HCT116 (cell line): ENCODE measurements at regions not wholly inside any gene's neighbourhood (a gene's known extent, or its start where the extent isn't known, plus 50 kb on each side); places are given as distances from the start of the nearest gene placed in this dataset.

Source experiments
- ATAC-seq: fragments of 200-7000 bp; cut with Tn5 transposase; 2 replicates; pipeline ENCODE4 v1.9.1; 2020; ENCODE audit warnings: mild to moderate bottlenecking, moderate library complexity
- BruUV-seq: library from RNA; stranded (reverse); fragments of 400-500 nt; replicated peaks from 2 replicates; lab custom pipeline; 2021; lab: Mats Ljungman, UMichigan
- CTCF ChIA-PET: fragments of 300-600 bp; sonication (Branson Sonifier 250); formaldehyde crosslinking; loops from one replicate; lab custom pipeline; 2021; ENCODE audit warnings: antibody characterized with exemption; lab: Charles Lee
- POLR2A ChIA-PET: fragments of 300-600, 350-600 bp; sonication (Branson Sonifier 250); formaldehyde crosslinking; loops from one replicate; lab custom pipeline; 2021; ENCODE audit warnings: antibody characterized with exemption; lab: Charles Lee
- RAD21 ChIA-PET, 2 experiments: fragments of 300-600 bp; sonication (Branson Sonifier 250); formaldehyde crosslinking; loops; one replicate each; lab custom pipeline; 2023; ENCODE audit warnings: low total read pairs in 2 of 2; ENCODE audit not compliant: uncharacterized antibody in 2 of 2, unreplicated experiment in 2 of 2, low non-redundant PET in 1 of 2; lab: Charles Lee
- DNase-seq: peaks from one replicate; pipeline ENCODE4 v3.0.0-alpha.2; 2010; ENCODE audit warnings: low read depth, low spot score
- H2AFZ ChIP-seq: fragments of 200-600 bp; shearing (Covaris generic), sonication (generic); 2 replicates; pipeline ENCODE4 v1.6.1; 2017; ENCODE audit warnings: low read depth, mixed run types, mixed read lengths, antibody characterized with exemption, low read length; ENCODE audit not compliant: poor library complexity, severe bottlenecking
- H3K27ac ChIP-seq: 2 replicates; pipeline ENCODE4 v1.5.1; 2012; ENCODE audit warnings: low read depth, low read length
- H3K27me3 ChIP-seq: fragments of 200-600 bp; sonication (generic); 2 replicates; pipeline ENCODE4 v1.6.1; 2016; ENCODE audit warnings: mixed run types, low read length, mixed read lengths; ENCODE audit not compliant: insufficient read depth
- H3K36me3 ChIP-seq, 2 experiments: fragments of 200-500 bp in 1 of 2; fragments of 200-600 bp in 1 of 2; sonication (Bioruptor generic) in 1 of 2; sonication (generic) in 1 of 2; 2 replicates each; pipeline versions ENCODE4 v1.5.1 to v1.6.1; 2014 to 2016; ENCODE audit warnings: low read length in 2 of 2, inconsistent platforms in 1 of 2, mixed read lengths in 1 of 2, mixed run types in 1 of 2; ENCODE audit not compliant: insufficient read depth in 2 of 2, control insufficient read depth in 1 of 2
- H3K4me1 ChIP-seq, 2 experiments: fragments of 200-600 bp in 1 of 2; sonication (generic) in 1 of 2; 2 replicates each; pipeline versions ENCODE4 v1.5.1 to v1.6.1; 2012 to 2017; ENCODE audit warnings: low read length in 2 of 2, inconsistent platforms in 1 of 2, mild to moderate bottlenecking in 1 of 2, mixed read lengths in 1 of 2, mixed run types in 1 of 2, moderate library complexity in 1 of 2; ENCODE audit not compliant: insufficient read depth in 2 of 2, control insufficient read depth in 1 of 2
- H3K4me2 ChIP-seq: fragments of 200-600 bp; sonication (generic); 2 replicates; pipeline ENCODE4 v1.6.1; 2017; ENCODE audit warnings: mixed run types, low read length, mixed read lengths
- H3K4me3 ChIP-seq, 2 experiments: fragments of 200-600 bp in 1 of 2; sonication (generic) in 1 of 2; replicated peaks in 1 of 2; 2 replicates each; pipeline ENCODE4 v1.5.1; 2011 to 2016; ENCODE audit warnings: low read length in 2 of 2, control low read depth in 1 of 2, low read depth in 1 of 2, mild to moderate bottlenecking in 1 of 2, mixed read lengths in 1 of 2, mixed run types in 1 of 2
- H3K79me2 ChIP-seq: fragments of 200-600 bp; sonication (generic); 2 replicates; pipeline ENCODE4 v1.6.1; 2017; ENCODE audit warnings: mild to moderate bottlenecking, mixed run types, low read length, moderate library complexity, mixed read lengths; ENCODE audit not compliant: insufficient read depth
- H3K9ac ChIP-seq: fragments of 200-600 bp; sonication (generic); 2 replicates; pipeline ENCODE4 v1.6.1; 2016; ENCODE audit warnings: low read length, mixed read lengths
- H3K9me2 ChIP-seq: fragments of 200-600 bp; sonication (generic), shearing (Covaris generic); 2 replicates; pipeline ENCODE4 v1.6.1; 2017; ENCODE audit warnings: mixed run types, mild to moderate bottlenecking, moderate library complexity; ENCODE audit not compliant: insufficient read depth
- H3K9me3 ChIP-seq, 2 experiments: fragments of 200-500 bp in 1 of 2; fragments of 200-600 bp in 1 of 2; sonication (Bioruptor generic) in 1 of 2; sonication (generic) in 1 of 2; 2 replicates each; pipeline ENCODE4 v1.6.1; 2014 to 2017; ENCODE audit warnings: low read length in 2 of 2, mixed read lengths in 2 of 2, inconsistent platforms in 1 of 2, low read depth in 1 of 2, mild to moderate bottlenecking in 1 of 2, mixed run types in 1 of 2, moderate library complexity in 1 of 2; ENCODE audit not compliant: control insufficient read depth in 1 of 2, insufficient read depth in 1 of 2
- H4K20me1 ChIP-seq: fragments of 200-600 bp; sonication (generic), shearing (Covaris generic); 2 replicates; pipeline ENCODE4 v1.6.1; 2017; ENCODE audit warnings: mixed run types, mild to moderate bottlenecking, moderate library complexity; ENCODE audit not compliant: insufficient read depth
- EZH2 ChIP-seq: fragments of 200-600 bp; sonication (generic); IDR thresholded peaks from 2 replicates; pipeline ENCODE4 v1.6.1; 2017; ENCODE audit warnings: antibody characterized with exemption, mixed run types
- YY1 ChIP-seq: IDR thresholded peaks from 2 replicates; pipeline ENCODE4 v1.6.1; 2011; ENCODE audit warnings: low read length, low read depth, moderate library complexity, mild to moderate bottlenecking; ENCODE audit not compliant: insufficient replicate concordance; ENCODE audit errors: extremely low read depth
- intact Hi-C: fragments of 100-400 bp; cut with micrococcal nuclease; formaldehyde crosslinking; loops from 2 replicates; pipeline ENCODE4 v1.10.0; 2022

- no peak for TF ChIP-seq EZH2
- TF ChIP-seq, all 23 proteins: peak for 0
- POLR2A ChIA-PET: no interaction called here
- Histone ChIP-seq H4K20me1 (no peaks in the 10 kb centered on the region), H3K9ac (no peak overlapping the region), H3K27me3 (no peaks in the 10 kb centered on the region), H3K9me2 (no peaks in the 10 kb centered on the region), H3K27ac (no peak overlapping the region), H3K79me2 (no peaks in the 10 kb centered on the region), H3K4me1 (no peaks in the 10 kb centered on the region), H3K4me3 (no peak overlapping the region), H3K9me3 (peaks cover 0 to 23% of the 10 kb centered on the region in 2 experiments; a peak in 2 of 4 replicates), H3K4me2 (no peak overlapping the region), H2AFZ (no peak overlapping the region), H3K36me3 (no peaks in the 10 kb centered on the region)
- intact Hi-C loops: no loop called here
- CTCF ChIA-PET: no interaction called here
- RAD21 ChIA-PET: no interaction called here
- no peak for ATAC-seq
- BruUV-seq: no TSS peak
- no peak for DNase-seq
Observed at GRCh38 chr5:4054092-4054491, 458.5 kb downstream of the IRX1 start.

- no peaks in the 10 kb centered on the region for H4K20me1 ChIP-seq
- no peaks in the 10 kb centered on the region for H3K36me3 ChIP-seq
- no peaks in the 10 kb centered on the region for H3K4me1 ChIP-seq
- CTCF ChIA-PET: no interaction called here
- POLR2A ChIA-PET: no interaction called here
- no peaks in the 10 kb centered on the region for H3K9me2 ChIP-seq
- H3K4me2 ChIP-seq: no peak overlapping the region
- ATAC-seq: no peak
- H3K79me2 ChIP-seq: no peaks in the 10 kb centered on the region
- no peak overlapping the region for H2AFZ ChIP-seq
- intact Hi-C loops: no loop called here
- H3K9ac ChIP-seq: no peak overlapping the region
- H3K27ac ChIP-seq: no peak overlapping the region
- H3K27me3 ChIP-seq: no peaks in the 10 kb centered on the region
- DNase-seq: no peak
- BruUV-seq: no TSS peak
- no peak overlapping the region for H3K4me3 ChIP-seq
- TF ChIP-seq YY1: no peak
- H3K9me3 ChIP-seq: peaks cover 3 to 39% of the 10 kb centered on the region in 2 experiments; a peak in 2 of 4 replicates
- RAD21 ChIA-PET: no interaction called here
Observed at GRCh38 chr5:4058899-4059298, 463.3 kb downstream of the IRX1 start.
